ENCODE measurements at regions not wholly inside any gene's neighbourhood (a gene's known extent, or its start where the extent isn't known, plus 50 kb on each side); places are given as distances from the start of the nearest gene placed in this dataset.

DNA sequence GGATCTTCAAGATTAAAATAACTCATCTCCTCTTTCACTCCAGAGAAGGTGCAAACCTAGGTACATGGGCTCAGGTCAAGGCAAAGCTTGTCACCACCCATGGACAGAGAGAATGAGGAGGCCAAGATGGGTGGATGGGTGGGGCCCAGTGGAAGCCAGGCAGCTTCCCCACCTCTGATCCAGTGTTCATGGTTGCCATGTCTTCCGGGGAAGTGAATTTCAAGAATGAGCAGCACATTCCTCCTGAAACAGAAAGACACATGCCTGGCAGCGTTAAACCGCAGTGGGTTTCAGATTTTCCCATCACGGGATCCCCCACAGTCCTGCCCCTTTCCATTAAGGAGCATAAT, 301.7 kb downstream of the EIPR1 start:
- no peak for TF ChIP-seq EP300 (IDR thresholded peaks at IDR 0.05)
- TF ChIP-seq, protein P1, sequence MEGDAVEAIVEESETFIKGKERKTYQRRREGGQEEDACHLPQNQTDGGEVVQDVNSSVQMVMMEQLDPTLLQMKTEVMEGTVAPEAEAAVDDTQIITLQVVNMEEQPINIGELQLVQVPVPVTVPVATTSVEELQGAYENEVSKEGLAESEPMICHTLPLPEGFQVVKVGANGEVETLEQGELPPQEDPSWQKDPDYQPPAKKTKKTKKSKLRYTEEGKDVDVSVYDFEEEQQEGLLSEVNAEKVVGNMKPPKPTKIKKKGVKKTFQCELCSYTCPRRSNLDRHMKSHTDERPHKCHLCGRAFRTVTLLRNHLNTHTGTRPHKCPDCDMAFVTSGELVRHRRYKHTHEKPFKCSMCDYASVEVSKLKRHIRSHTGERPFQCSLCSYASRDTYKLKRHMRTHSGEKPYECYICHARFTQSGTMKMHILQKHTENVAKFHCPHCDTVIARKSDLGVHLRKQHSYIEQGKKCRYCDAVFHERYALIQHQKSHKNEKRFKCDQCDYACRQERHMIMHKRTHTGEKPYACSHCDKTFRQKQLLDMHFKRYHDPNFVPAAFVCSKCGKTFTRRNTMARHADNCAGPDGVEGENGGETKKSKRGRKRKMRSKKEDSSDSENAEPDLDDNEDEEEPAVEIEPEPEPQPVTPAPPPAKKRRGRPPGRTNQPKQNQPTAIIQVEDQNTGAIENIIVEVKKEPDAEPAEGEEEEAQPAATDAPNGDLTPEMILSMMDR (IDR thresholded peaks at IDR 0.05), result no peak
- no peak for TF ChIP-seq POLR2AphosphoS5 (IDR thresholded peaks at IDR 0.05)
- no peak for TF ChIP-seq POLR2A (IDR thresholded peaks at IDR 0.05)
